ENCODE measurements at regions not wholly inside any gene's neighbourhood (a gene's known extent, or its start where the extent isn't known, plus 50 kb on each side); places are given as distances from the start of the nearest gene placed in this dataset.

GRCh38 chr9:7387840-7388239 lies 411.7 kb downstream of the DMAC1 start:
- no peak for DNase-seq

- no peak for DNase-seq
These were observed 417.3 kb downstream of the DMAC1 start for GRCh38 chr9:7382304-7382703.

GRCh38 chr9:7377489-7377888 lies 422.1 kb downstream of the DMAC1 start:
- no peak for DNase-seq

- no peak for DNase-seq
These were observed 422.7 kb downstream of the DMAC1 start for GRCh38 chr9:7376833-7377232.

GRCh38 chr9:7376213-7376612 lies 423.4 kb downstream of the DMAC1 start:
- DNase-seq, result no peak

GRCh38 chr9:7375013-7375511 lies 424.5 kb downstream of the DMAC1 start:
- DNase-seq, result no peak

GRCh38 chr9:7370988-7371387 lies 428.6 kb downstream of the DMAC1 start:
- DNase-seq, result no peak

GRCh38 chr9:7370381-7370780 lies 429.2 kb downstream of the DMAC1 start:
- DNase-seq, result no peak

- DNase-seq, result no peak
These were observed 430.2 kb downstream of the DMAC1 start for GRCh38 chr9:7369384-7369821.

- DNase-seq, result no peak
These were observed 430.9 kb downstream of the DMAC1 start for GRCh38 chr9:7368410-7369292.

GRCh38 chr9:7367726-7368125 lies 431.9 kb downstream of the DMAC1 start:
- DNase-seq, result no peak

GRCh38 chr9:7366121-7366520 lies 433.5 kb downstream of the DMAC1 start:
- no peak for DNase-seq

GRCh38 chr9:7363777-7364477 lies 435.7 kb downstream of the DMAC1 start:
- no peak for DNase-seq

- DNase-seq, result no peak
These were observed 439.1 kb downstream of the DMAC1 start for GRCh38 chr9:7360513-7360912.

GRCh38 chr9:7358876-7359275 lies 440.7 kb downstream of the DMAC1 start:
- no peak for DNase-seq

GRCh38 chr9:7354704-7355103 lies 444.9 kb downstream of the DMAC1 start:
- no peak for DNase-seq

GRCh38 chr9:7348692-7349091 lies 450.9 kb downstream of the DMAC1 start:
- DNase-seq, result no peak

GRCh38 chr9:7347556-7347955 lies 452.0 kb downstream of the DMAC1 start:
- DNase-seq, result no peak

- no peak for DNase-seq
These were observed 453.4 kb downstream of the DMAC1 start for GRCh38 chr9:7346144-7346543.

GRCh38 chr9:7342736-7343135 lies 456.8 kb downstream of the DMAC1 start:
- no peak for DNase-seq

GRCh38 chr9:7342229-7342628 lies 457.3 kb downstream of the DMAC1 start:
- no peak for DNase-seq

- DNase-seq, result no peak
These were observed 458.0 kb downstream of the DMAC1 start for GRCh38 chr9:7341571-7341970.

GRCh38 chr9:7340451-7340850 lies 459.1 kb downstream of the DMAC1 start:
- no peak for DNase-seq

Data from activated effector memory CD4-positive, alpha-beta T cell treated with Interleukin-2 at 50 U/mL for 16 hours (primary cell).